Panc1 (cell line): ENCODE measurements at regions not wholly inside any gene's neighbourhood (a gene's known extent, or its start where the extent isn't known, plus 50 kb on each side); places are given as distances from the start of the nearest gene placed in this dataset.

ENCODE experiments used
- ATAC-seq: fragments of 200-7000 bp; cut with Tn5 transposase; 2 replicates; pipeline ENCODE4 v1.9.1; 2020; ENCODE audit warnings: mild to moderate bottlenecking, moderate library complexity
- BruUV-seq: library from RNA; stranded (reverse); fragments of 400-500 nt; replicated peaks from 2 replicates; lab custom pipeline; 2021; lab: Mats Ljungman, UMichigan
- CTCF ChIA-PET: fragments of 300-600 bp; sonication (Branson Sonifier 250); formaldehyde crosslinking; loops from one replicate; lab custom pipeline; 2022; ENCODE audit warnings: antibody characterized with exemption; lab: Charles Lee
- POLR2A ChIA-PET: fragments of 300-600 bp; sonication (Branson Sonifier 250); formaldehyde crosslinking; loops from one replicate; lab custom pipeline; 2022; ENCODE audit warnings: antibody characterized with exemption; lab: Charles Lee
- DNase-seq: peaks from one replicate; pipeline ENCODE4 v3.0.0-alpha.2; 2010; ENCODE audit warnings: low read depth, low spot score
- H3K27ac ChIP-seq: 2 replicates; pipeline ENCODE4 v1.5.1; 2011; ENCODE audit warnings: mild to moderate bottlenecking, low read length, inconsistent platforms
- H3K27me3 ChIP-seq: fragments of 200-500 bp; sonication (Bioruptor generic); 2 replicates; pipeline ENCODE4 v1.6.0; 2014; ENCODE audit warnings: low read length, inconsistent platforms; ENCODE audit not compliant: control insufficient read depth, insufficient read depth
- H3K36me3 ChIP-seq: fragments of 200-500 bp; sonication (Bioruptor generic); 2 replicates; pipeline ENCODE4 v1.5.1; 2014; ENCODE audit warnings: inconsistent platforms, mild to moderate bottlenecking, low read length, moderate library complexity; ENCODE audit not compliant: control insufficient read depth, insufficient read depth
- H3K4me1 ChIP-seq: 2 replicates; pipeline ENCODE4 v1.5.1; 2011; ENCODE audit warnings: inconsistent platforms, mild to moderate bottlenecking, low read length, moderate library complexity; ENCODE audit not compliant: control insufficient read depth, insufficient read depth
- H3K4me3 ChIP-seq, 2 experiments: 2 replicates each; pipeline ENCODE4 v1.5.1; 2011 to 2012; ENCODE audit warnings: low read depth in 2 of 2, low read length in 2 of 2, mild to moderate bottlenecking in 2 of 2, inconsistent platforms in 1 of 2, moderate library complexity in 1 of 2
- H3K9me3 ChIP-seq: fragments of 200-500 bp; sonication (Bioruptor generic); 2 replicates; pipeline ENCODE4 v1.5.1; 2014; ENCODE audit warnings: low read depth, mild to moderate bottlenecking, inconsistent platforms, low read length, moderate library complexity; ENCODE audit not compliant: control insufficient read depth, insufficient read depth
- CTCF ChIP-seq: fragments of 450-650 bp; IDR thresholded peaks from 2 replicates; pipeline ENCODE4 v1.5.1; 2017; ENCODE audit warnings: mild to moderate bottlenecking
- POLR2AphosphoS5 ChIP-seq: IDR thresholded peaks from 2 replicates; pipeline ENCODE4 v1.6.1; 2012; ENCODE audit warnings: mild to moderate bottlenecking, low read depth, low read length, moderate library complexity
- REST ChIP-seq, 2 experiments: IDR thresholded peaks; 2 replicates each; pipeline ENCODE4 v1.6.1; 2011 to 2012; ENCODE audit warnings: low read depth in 2 of 2, control low read depth in 1 of 2, low read length in 1 of 2, mild to moderate bottlenecking in 1 of 2, moderate library complexity in 1 of 2; ENCODE audit not compliant: insufficient read depth in 1 of 2
- SIN3A ChIP-seq: IDR thresholded peaks from 2 replicates; pipeline ENCODE4 v1.6.1; 2012; ENCODE audit warnings: low read depth, mild to moderate bottlenecking, low read length, moderate library complexity, borderline replicate concordance; ENCODE audit not compliant: insufficient read depth
- TCF7L2 ChIP-seq: IDR thresholded peaks from 2 replicates; pipeline ENCODE4 v1.6.1; 2011; ENCODE audit warnings: mild to moderate bottlenecking, low read depth, low read length, inconsistent platforms
- in situ Hi-C: cut with HindIII; loops from 2 replicates; pipeline ENCODE4 v1.10.0; 2016; ENCODE audit warnings: low sequenced_read_pairs, low pct_unique_long_range_greater_than_20kb
- intact Hi-C: fragments of 100-400 bp; cut with micrococcal nuclease; formaldehyde crosslinking; loops from one replicate; pipeline ENCODE4 v1.10.0; 2022; ENCODE audit not compliant: unreplicated experiment

- POLR2A ChIA-PET: no interaction called here
- Histone ChIP-seq H3K36me3 (no peaks in the 10 kb centered on the region), H3K4me3 (no peak overlapping the region), H3K4me1 (no peaks in the 10 kb centered on the region), H3K27ac (no peak overlapping the region), H3K27me3 (no peaks in the 10 kb centered on the region), H3K9me3 (no peaks in the 10 kb centered on the region)
- BruUV-seq: no TSS peak
- DNase-seq: no peak
- intact Hi-C loops: loop anchor here (10.0 kb wide), 1 partner anchor 59 kb away; no protein-coding TSS in a partner anchor
- TF ChIP-seq REST (IDR thresholded peaks at IDR 0.05; ENCODE audit: insufficient read depth in 1 of 2, low read depth in 2 of 2, low read length in 1 of 2) (no peak), CTCF (no peak), POLR2AphosphoS5 (no peak), SIN3A (no peak), TCF7L2 (no peak)
- in situ Hi-C loops: no loop called here
- CTCF ChIA-PET: no interaction called here
- no peak for ATAC-seq
Measured at GRCh38 chr9:107215381-107215780, 67.7 kb upstream of the RAD23B start.

GRCh38 chr9:107216329-107216728, 66.8 kb upstream of the RAD23B start:
- no peaks in the 10 kb centered on the region for H3K36me3 ChIP-seq
- H3K4me3 ChIP-seq: no peak overlapping the region
- H3K27ac ChIP-seq: no peak overlapping the region
- H3K27me3 ChIP-seq: no peaks in the 10 kb centered on the region
- ChIA-PET CTCF (no interaction called here), POLR2A (no interaction called here)
- intact Hi-C loops (loop anchor here (10.0 kb wide), 1 partner anchor 58 kb away; no protein-coding TSS in a partner anchor), in situ Hi-C loops (no loop called here)
- DNase-seq: no peak
- no peaks in the 10 kb centered on the region for H3K9me3 ChIP-seq
- no TSS peak for BruUV-seq
- ATAC-seq: no peak
- TF ChIP-seq SIN3A (no peak), TCF7L2 (no peak), REST (IDR thresholded peaks at IDR 0.05; ENCODE audit: insufficient read depth in 1 of 2, low read depth in 2 of 2, low read length in 1 of 2) (no peak), CTCF (no peak), POLR2AphosphoS5 (no peak)
- no peaks in the 10 kb centered on the region for H3K4me1 ChIP-seq
